Stromal cell of bone marrow (primary cell): ENCODE measurements at regions not wholly inside any gene's neighbourhood (a gene's known extent, or its start where the extent isn't known, plus 50 kb on each side); places are given as distances from the start of the nearest gene placed in this dataset.

Source experiments
- DNase-seq: peaks from one replicate; pipeline ENCODE4 v3.0.0-alpha.2; 2012; ENCODE audit warnings: low read depth

GRCh38 chr11:19595840-19596751 is 116.5 kb upstream of the NAV2 start:
- peak; percentile 84 for DNase-seq

DNA sequence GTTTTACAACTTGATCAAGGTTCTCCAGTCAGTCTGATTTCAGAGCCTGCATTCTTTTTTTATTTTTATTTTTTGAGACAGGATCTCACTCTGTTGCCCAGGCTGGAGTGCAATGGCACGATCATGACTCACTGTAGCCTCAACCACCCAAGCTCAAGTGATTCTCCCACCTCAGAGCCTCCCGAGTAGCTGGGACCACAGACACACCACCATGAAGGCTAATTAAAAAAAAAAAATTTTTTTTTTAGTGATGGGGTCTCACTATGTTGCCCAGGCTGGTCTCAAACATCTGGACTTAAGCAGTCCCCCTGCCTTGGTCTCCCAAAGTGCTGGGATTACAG is 117.2 kb upstream of the NAV2 start:
- DNase-seq: no peak

- no peak for DNase-seq
Observed at GRCh38 chr11:19594326-19594725, 118.3 kb upstream of the NAV2 start.

DNA sequence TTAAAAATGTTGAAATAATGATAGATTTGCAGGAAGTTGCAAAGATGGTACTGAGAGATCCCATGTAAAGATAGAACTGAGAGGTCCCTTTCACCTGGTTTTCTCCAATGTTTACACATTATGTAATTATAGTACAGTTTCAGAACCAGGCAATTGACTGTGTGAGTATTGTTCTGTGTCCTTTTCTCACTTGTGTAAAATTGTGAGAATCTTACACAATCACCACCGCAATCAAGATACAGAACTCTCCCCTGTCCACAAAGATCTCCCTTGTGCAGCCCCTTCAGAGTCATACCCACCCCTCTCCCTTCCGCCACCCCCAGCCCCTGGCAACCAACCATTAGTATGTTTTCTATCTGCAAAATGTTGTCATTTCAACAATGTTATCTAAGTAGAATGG is 119.8 kb upstream of the NAV2 start:
- DNase-seq: no peak

- no peak for DNase-seq
Observed at GRCh38 chr11:19589567-19590260, 122.9 kb upstream of the NAV2 start.

GRCh38 chr11:19587979-19588378 is 124.7 kb upstream of the NAV2 start:
- DNase-seq: no peak

- DNase-seq: no peak
Observed at GRCh38 chr11:19580646-19581045, 132.0 kb upstream of the NAV2 start.

- no peak for DNase-seq
Observed at GRCh38 chr11:19579957-19580356, 132.7 kb upstream of the NAV2 start.

GRCh38 chr11:19578871-19579270 is 133.8 kb upstream of the NAV2 start:
- DNase-seq: no peak

GRCh38 chr11:19577976-19578619 is 134.5 kb upstream of the NAV2 start:
- peak; percentile 59 for DNase-seq

DNA sequence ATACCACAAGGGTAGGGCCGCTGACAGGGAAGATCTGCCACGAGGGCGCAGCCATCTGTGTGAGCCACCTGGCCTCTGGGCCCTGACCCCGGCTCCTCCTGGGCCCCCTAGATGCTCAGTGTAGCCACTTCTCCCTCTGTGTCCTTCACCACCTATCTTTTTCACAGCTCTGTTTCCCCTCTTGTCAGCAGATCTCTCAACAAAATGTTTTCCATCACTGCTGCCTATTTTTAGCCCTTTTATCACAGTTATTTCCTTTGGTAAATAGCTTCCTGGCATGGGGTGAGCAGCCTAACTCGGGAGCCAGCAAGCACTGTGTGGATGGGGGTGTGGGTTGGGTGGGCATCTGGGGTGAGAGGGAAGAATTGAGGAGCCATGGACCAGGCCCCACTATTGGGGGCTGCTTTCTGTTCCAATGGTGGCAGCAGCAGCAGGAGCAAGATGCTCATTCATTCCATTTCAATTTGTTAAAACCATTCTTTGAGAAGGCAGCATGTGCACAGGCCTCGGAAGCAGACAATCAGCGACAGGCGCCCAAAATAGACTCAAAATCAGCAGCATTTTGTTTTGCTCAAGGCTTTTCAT is 135.2 kb upstream of the NAV2 start:
- no peak for DNase-seq

- no peak for DNase-seq
Observed at GRCh38 chr11:19576903-19577302, 135.7 kb upstream of the NAV2 start.

GRCh38 chr11:19576054-19576453 is 136.6 kb upstream of the NAV2 start:
- no peak for DNase-seq

DNA sequence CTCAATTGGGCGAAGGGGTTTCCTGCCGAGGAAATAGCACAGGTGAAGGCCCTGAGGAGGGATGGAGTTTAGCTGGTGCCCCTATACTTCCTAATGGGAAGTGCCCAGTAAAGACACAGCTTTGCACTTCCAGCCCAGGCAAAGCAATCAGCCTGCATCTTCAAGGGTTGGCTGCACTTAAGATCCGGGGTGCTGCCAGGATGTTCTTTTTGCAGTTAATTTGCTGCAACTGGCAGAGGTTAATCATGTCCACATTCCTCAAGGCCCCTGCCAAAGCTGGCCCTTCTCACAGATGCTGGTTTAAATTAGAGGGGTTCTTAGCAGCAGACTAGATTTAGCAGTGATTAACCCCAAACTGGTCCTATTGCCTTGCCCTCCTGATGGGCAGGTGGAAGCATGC is 137.7 kb upstream of the NAV2 start:
- DNase-seq: no peak

GRCh38 chr11:19573666-19574065 is 139.0 kb upstream of the NAV2 start:
- DNase-seq: no peak

DNA sequence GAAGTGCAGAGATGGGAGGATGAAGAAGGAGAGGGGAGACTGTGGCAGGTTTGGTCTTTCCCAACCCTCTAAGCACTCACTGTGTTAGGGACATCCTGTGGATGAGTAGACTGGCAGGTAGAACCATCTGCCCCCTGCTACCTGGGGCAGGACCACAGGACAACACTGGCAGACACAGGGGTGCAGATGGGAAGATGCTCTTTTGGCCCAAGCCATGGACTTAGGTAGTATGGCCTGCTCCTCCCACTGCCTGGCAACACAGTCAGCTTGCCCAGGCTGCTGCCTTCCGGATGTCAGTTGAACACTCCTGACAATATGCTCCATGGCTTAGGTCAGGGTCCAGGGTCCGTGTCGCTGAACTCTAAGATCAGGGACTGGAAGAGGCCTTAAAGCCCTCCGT is 140.7 kb upstream of the NAV2 start:
- DNase-seq: no peak

- no peak for DNase-seq
Observed at GRCh38 chr11:19570889-19571288, 141.7 kb upstream of the NAV2 start.

GRCh38 chr11:19567996-19568395 is 144.6 kb upstream of the NAV2 start:
- no peak for DNase-seq

DNA sequence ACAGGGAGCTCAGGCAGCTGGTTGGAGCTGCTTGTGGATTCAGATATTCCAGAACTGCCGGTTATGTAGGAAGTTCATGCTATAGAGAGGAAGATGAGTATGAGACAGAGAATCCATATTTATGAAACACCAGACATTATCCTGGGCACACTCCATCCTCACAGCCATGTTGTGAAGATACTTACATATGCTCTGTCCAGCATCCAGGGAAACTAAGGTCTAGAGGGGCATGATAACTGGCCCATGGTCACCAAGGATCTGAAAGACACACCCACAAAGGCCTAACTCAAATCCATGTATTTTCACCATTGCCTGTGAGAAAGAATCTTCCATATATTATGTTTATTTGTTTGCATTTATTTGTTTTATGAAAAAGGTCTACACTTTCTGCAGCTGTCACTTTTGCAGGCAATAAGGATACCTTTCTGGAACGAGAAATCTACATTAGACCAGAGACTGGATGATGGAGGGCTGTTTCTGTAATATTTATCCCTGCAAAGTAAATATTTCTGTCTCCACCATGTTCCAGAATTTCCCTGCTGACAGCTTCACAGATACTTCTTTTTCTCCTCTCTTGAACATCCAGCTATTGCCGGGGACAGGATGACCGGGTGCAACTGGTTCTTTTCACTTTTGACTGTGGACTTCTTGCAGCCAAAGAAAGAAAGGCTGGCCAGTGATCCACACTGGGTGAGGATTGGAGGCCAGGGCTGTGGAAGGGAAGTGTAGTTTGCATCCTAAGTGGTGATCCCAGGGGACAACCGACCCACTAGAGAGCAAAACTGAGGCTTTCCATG is 145.9 kb upstream of the NAV2 start:
- no peak for DNase-seq

GRCh38 chr11:19565639-19566038 is 147.0 kb upstream of the NAV2 start:
- no peak for DNase-seq

DNA sequence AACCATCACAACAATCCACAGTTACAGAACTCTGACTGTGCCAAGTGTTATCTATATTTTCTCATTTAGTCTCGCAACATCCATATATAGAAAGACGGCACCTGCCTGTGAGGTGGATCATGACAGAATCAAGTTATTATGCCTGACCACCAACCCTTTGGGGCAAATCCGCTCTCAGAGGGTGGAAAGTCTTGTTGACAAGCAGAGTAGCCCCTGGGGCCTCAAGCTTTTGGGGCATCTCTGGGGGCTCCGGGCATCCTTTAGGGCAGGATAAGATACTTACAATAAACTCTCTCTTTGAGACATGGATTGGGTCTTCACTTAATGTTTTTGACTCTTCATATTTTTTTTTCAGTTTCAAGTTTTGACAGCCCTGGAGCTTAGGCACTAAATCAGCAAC is 150.5 kb upstream of the NAV2 start:
- no peak for DNase-seq

DNA sequence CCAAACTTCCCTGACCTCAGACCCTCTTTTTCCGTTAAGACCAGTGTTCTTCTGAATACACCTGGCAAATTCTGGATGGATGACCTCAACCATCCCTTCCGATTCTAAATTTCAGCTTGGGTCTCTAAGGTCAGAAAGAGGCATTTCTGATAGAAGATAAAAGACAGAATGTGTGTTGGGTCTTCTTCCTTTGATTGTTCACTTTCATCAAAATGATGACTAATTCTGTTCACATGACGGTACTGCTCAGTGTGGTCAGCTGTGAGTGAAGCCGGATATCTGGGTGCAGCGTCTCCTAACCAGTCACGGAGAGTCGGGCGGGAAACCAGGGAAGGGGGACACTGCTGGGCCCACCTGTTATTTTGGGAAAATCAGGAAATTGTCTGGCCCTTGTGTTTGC is 151.6 kb upstream of the NAV2 start:
- no peak for DNase-seq
